ENCODE measurements at regions not wholly inside any gene's neighbourhood (a gene's known extent, or its start where the extent isn't known, plus 50 kb on each side); places are given as distances from the start of the nearest gene placed in this dataset.

- no peak for DNase-seq
Measured at GRCh38 chr12:54711669-54712068, 63.5 kb upstream of the DCD start.

DNA sequence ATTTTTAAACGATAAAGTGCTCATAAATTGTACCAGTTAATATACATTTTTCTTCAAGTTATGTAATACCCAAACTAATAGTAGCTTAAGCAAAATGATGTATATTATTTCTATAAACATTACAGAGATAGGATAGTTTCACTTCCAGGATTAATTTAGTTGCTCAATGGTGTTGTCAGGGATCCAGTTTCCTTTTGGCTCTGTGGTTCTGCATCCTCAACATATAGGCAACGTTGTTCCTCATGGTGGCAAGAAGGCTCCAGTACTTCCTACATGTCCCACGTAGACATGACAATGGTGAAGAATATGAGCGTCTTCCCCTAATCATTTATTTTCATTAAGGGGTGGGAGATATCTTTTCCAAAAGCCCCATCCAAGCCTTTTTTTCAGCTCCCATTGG, 60.7 kb upstream of the DCD start:
- no peak for DNase-seq

- peak; percentile 67 for DNase-seq
Measured at GRCh38 chr12:54704202-54704601, 56.0 kb upstream of the DCD start.

GRCh38 chr12:54701940-54702592, 53.9 kb upstream of the DCD start:
- peak; percentile 80 for DNase-seq

GRCh38 chr12:54700849-54701248, 52.7 kb upstream of the DCD start:
- DNase-seq: no peak

GRCh38 chr12:54700301-54700700, 52.1 kb upstream of the DCD start:
- no peak for DNase-seq
